K562 (cell line): ENCODE measurements at regions not wholly inside any gene's neighbourhood (a gene's known extent, or its start where the extent isn't known, plus 50 kb on each side); places are given as distances from the start of the nearest gene placed in this dataset.

Experiments used
- ATAC-seq: fragments of 200-7000 bp; cut with Tn5 transposase; 3 replicates; pipeline ENCODE4 v1.9.1; 2020; ENCODE audit warnings: moderate library complexity
- BruUV-seq: library from RNA; stranded (reverse); fragments of 400-500 nt; replicated peaks from 2 replicates; lab custom pipeline; 2021; lab: Mats Ljungman, UMichigan
- CTCF ChIA-PET: fragments of 300-600 bp; formaldehyde crosslinking; extraction: SDS; loops from one replicate; lab custom pipeline; 2021; ENCODE audit warnings: low intra/inter-chr PET ratio; lab: Yijun Ruan, JAX
- POLR2A ChIA-PET: fragments of 300-600, 350-650 bp; sonication (Branson Sonifier 250); formaldehyde crosslinking; extraction: SDS; loops from one replicate; lab custom pipeline; 2021; ENCODE audit warnings: antibody characterized with exemption, inconsistent platforms; lab: Yijun Ruan, JAX
- DNase-seq, 4 experiments: peaks; one replicate each; pipeline versions ENCODE4 v3.0.0 to v3.0.0-alpha.2; 2011 to 2018; ENCODE audit warnings: low spot score in 3 of 4, mixed read lengths in 3 of 4; ENCODE audit errors: extremely low read depth in 1 of 4
- FAIRE-seq: peaks from 2 replicates; lab custom pipeline; 2011; peaks lifted over from hg19 to GRCh38; lab: Jason Lieb, UNC
- H2AFZ ChIP-seq: 2 replicates; pipeline ENCODE4 v1.6.0; 2011; ENCODE audit warnings: low read depth, low read length, control low read depth, inconsistent platforms
- H3K27ac ChIP-seq: fragments of 200-600 bp; 3 replicates; pipeline ENCODE4 v1.8.0; 2011; ENCODE audit warnings: low read depth, mild to moderate bottlenecking, control low read depth, inconsistent platforms, low read length, moderate library complexity, mixed read lengths; ENCODE audit errors: extremely low read depth
- H3K27me3 ChIP-seq, 2 experiments: fragments of 300-600 bp in 1 of 2; 2 replicates in 1 of 2; 3 replicates in 1 of 2; pipeline versions ENCODE4 v1.6.0 to v1.8.0; 2011; ENCODE audit warnings: inconsistent platforms in 2 of 2, low read length in 2 of 2, mild to moderate bottlenecking in 1 of 2, mixed read lengths in 1 of 2, moderate library complexity in 1 of 2; ENCODE audit not compliant: control insufficient read depth in 2 of 2, insufficient read depth in 2 of 2
- H3K36me3 ChIP-seq: fragments of 300-600 bp; 3 replicates; pipeline ENCODE4 v1.8.0; 2011; ENCODE audit warnings: mild to moderate bottlenecking, low read length, inconsistent platforms; ENCODE audit not compliant: control insufficient read depth, insufficient read depth
- H3K4me1 ChIP-seq, 2 experiments: fragments of 200-600 bp in 1 of 2; replicated peaks in 1 of 2; 2 replicates in 1 of 2; 3 replicates in 1 of 2; pipeline versions ENCODE4 v1.5.1 to v1.8.0; 2011; ENCODE audit warnings: inconsistent platforms in 2 of 2, low read length in 2 of 2, mild to moderate bottlenecking in 1 of 2, mixed read lengths in 1 of 2, moderate library complexity in 1 of 2; ENCODE audit not compliant: control insufficient read depth in 2 of 2, insufficient read depth in 2 of 2
- H3K4me2 ChIP-seq: 2 replicates; pipeline ENCODE4 v1.6.1; 2011; ENCODE audit warnings: low read length, control low read depth, inconsistent platforms, mixed read lengths; ENCODE audit not compliant: insufficient read depth
- H3K4me3 ChIP-seq: fragments of 200-600 bp; sonication (generic), shearing (Covaris generic); 2 replicates; pipeline ENCODE4 v1.5.1; 2016; ENCODE audit warnings: control low read depth, inconsistent platforms
- H3K79me2 ChIP-seq: fragments of 200-600 bp; 3 replicates; pipeline ENCODE4 v1.8.0; 2011; ENCODE audit warnings: low read length, inconsistent platforms; ENCODE audit not compliant: control insufficient read depth, insufficient read depth
- H3K9ac ChIP-seq, 2 experiments: 2 replicates each; pipeline versions ENCODE4 v1.6.0 to v1.6.1; 2011; ENCODE audit warnings: low read depth in 2 of 2, low read length in 2 of 2, control low read depth in 1 of 2, inconsistent platforms in 1 of 2, mild to moderate bottlenecking in 1 of 2, mixed read lengths in 1 of 2; ENCODE audit not compliant: insufficient read depth in 1 of 2
- H3K9me1 ChIP-seq: one replicate; pipeline ENCODE4 v1.6.0; 2011; ENCODE audit warnings: inconsistent platforms, mild to moderate bottlenecking, low read length, moderate library complexity; ENCODE audit not compliant: control insufficient read depth, insufficient read depth
- H3K9me3 ChIP-seq: replicated peaks from 2 replicates; pipeline ENCODE4 v1.5.1; 2011; ENCODE audit warnings: low read depth, low read length, inconsistent platforms; ENCODE audit not compliant: control insufficient read depth, insufficient read depth
- H4K20me1 ChIP-seq: replicated peaks from 2 replicates; pipeline ENCODE4 v1.6.1; 2011; ENCODE audit warnings: low read length, inconsistent platforms, mixed read lengths; ENCODE audit not compliant: control insufficient read depth, insufficient read depth
- ARID1B ChIP-seq: fragments of 450-650 bp; IDR thresholded peaks from 2 replicates; pipeline ENCODE4 v1.6.1; 2016; ENCODE audit warnings: antibody characterized with exemption, mild to moderate bottlenecking, inconsistent platforms
- FOXA3 ChIP-seq, 2 experiments: fragments of 450-650 bp in 1 of 2; sonication (generic) in 1 of 2; formaldehyde crosslinking; IDR thresholded peaks in 1 of 2; conservative IDR thresholded peaks in 1 of 2; 2 replicates each; pipeline versions ENCODE4 v1.4.0 to v1.8.0; 2020 to 2022; ENCODE audit warnings: mild to moderate bottlenecking in 2 of 2, missing genetic modification reagents in 1 of 2
- KLF6 ChIP-seq: fragments of 250-450 bp; sonication (Bioruptor Pico); IDR thresholded peaks from 2 replicates; pipeline ENCODE4 v1.4.0; 2020; ENCODE audit warnings: mild to moderate bottlenecking, moderate library complexity, borderline replicate concordance
- LEF1 ChIP-seq: fragments of 450-650 bp; IDR thresholded peaks from 2 replicates; pipeline ENCODE4 v1.6.1; 2016; ENCODE audit warnings: mild to moderate bottlenecking
- MTF1 ChIP-seq: fragments of 250-450 bp; sonication (Bioruptor Pico); IDR thresholded peaks from 2 replicates; pipeline ENCODE4 v1.9.0; 2021; ENCODE audit warnings: moderate library complexity, mild to moderate bottlenecking, inconsistent platforms, borderline replicate concordance
- MYNN ChIP-seq, 2 experiments: sonication (generic); formaldehyde crosslinking in 1 of 2; IDR thresholded peaks; 2 replicates each; pipeline versions ENCODE4 v1.5.0 to v1.6.1; 2016 to 2020; ENCODE audit warnings: antibody characterized with exemption in 1 of 2, missing genetic modification reagents in 1 of 2
- NELFE ChIP-seq: IDR thresholded peaks from 2 replicates; pipeline ENCODE4 v1.6.1; 2011; ENCODE audit warnings: mild to moderate bottlenecking; ENCODE audit not compliant: insufficient read depth, insufficient read length
- NR2C1 ChIP-seq, 2 experiments: fragments of 450-650 bp; IDR thresholded peaks; 2 replicates each; pipeline ENCODE4 v1.6.1; 2017; ENCODE audit warnings: mild to moderate bottlenecking in 2 of 2, antibody characterized with exemption in 1 of 2, inconsistent platforms in 1 of 2, missing compliant biosample characterization in 1 of 2, missing genetic modification characterization in 1 of 2
- PRMT5 ChIP-seq: sonication (generic); formaldehyde crosslinking; IDR thresholded peaks from 2 replicates; pipeline ENCODE4 v1.5.0; 2020; ENCODE audit warnings: missing genetic modification reagents
- RB1 ChIP-seq: fragments of 450-650 bp; IDR thresholded peaks from 2 replicates; pipeline ENCODE4 v1.6.1; 2017; ENCODE audit warnings: low read depth, mild to moderate bottlenecking
- ZNF143 ChIP-seq: sonication (generic); formaldehyde crosslinking; IDR thresholded peaks from 2 replicates; pipeline ENCODE4 v1.9.0; 2022; ENCODE audit warnings: mild to moderate bottlenecking, missing genetic modification reagents
- ZNF263 ChIP-seq: sonication (generic); formaldehyde crosslinking; IDR thresholded peaks from 2 replicates; pipeline ENCODE4 v1.8.0; 2022; ENCODE audit warnings: mild to moderate bottlenecking, missing genetic modification reagents, borderline replicate concordance
- ZNF830 ChIP-seq: fragments of 250-450 bp; sonication (Bioruptor Pico); IDR thresholded peaks from 2 replicates; pipeline ENCODE4 v1.5.0; 2021; ENCODE audit warnings: mild to moderate bottlenecking
- WGBS: fragments of 100-300 bp; shearing (Covaris generic); methylation state at CpG from one replicate; pipeline ENCODE4 v1.1.6; 2016; ENCODE audit warnings: low coverage, mixed read lengths; ENCODE audit not compliant: insufficient coverage; ENCODE audit errors: missing lambda C conversion rate; 5-methylcytosine and 5-hydroxymethylcytosine counted together
- in situ Hi-C: fragments of 300-500 bp; cut with MboI; formaldehyde crosslinking; loops from 4 replicates; pipeline ENCODE4 v1.15.0; 2018; ENCODE audit warnings: inconsistent platforms, mixed read lengths
- intact Hi-C: fragments of 100-400 bp; cut with micrococcal nuclease; formaldehyde crosslinking; loops from 2 replicates; pipeline ENCODE4 v1.14.2; 2022
- TF ChIP-seq, protein P1 (sequence below): fragments of 450-650 bp; IDR thresholded peaks from 2 replicates; pipeline ENCODE4 v1.6.1; 2016; ENCODE audit warnings: antibody characterized with exemption
- TF ChIP-seq, protein P2 (sequence below): fragments of 250-450 bp; sonication (Bioruptor Pico); IDR thresholded peaks from 2 replicates; pipeline ENCODE4 v1.8.0; 2021; ENCODE audit warnings: borderline replicate concordance, mild to moderate bottlenecking, moderate library complexity; ENCODE audit not compliant: poor library complexity, severe bottlenecking
- TF ChIP-seq, protein P3 (sequence below): fragments of 250-450 bp; sonication (Bioruptor Pico); IDR thresholded peaks from 2 replicates; pipeline ENCODE4 v1.5.0; 2021
- TF ChIP-seq, protein P4 (sequence below): IDR thresholded peaks from 2 replicates; pipeline ENCODE4 v1.6.1; 2011; ENCODE audit not compliant: insufficient read length; ENCODE audit errors: extremely low read depth
- TF ChIP-seq, protein P5 (sequence below): sonication (generic); formaldehyde crosslinking; IDR thresholded peaks from 2 replicates; pipeline ENCODE4 v1.8.0; 2022; ENCODE audit warnings: mild to moderate bottlenecking, missing genetic modification reagents

DNA sequence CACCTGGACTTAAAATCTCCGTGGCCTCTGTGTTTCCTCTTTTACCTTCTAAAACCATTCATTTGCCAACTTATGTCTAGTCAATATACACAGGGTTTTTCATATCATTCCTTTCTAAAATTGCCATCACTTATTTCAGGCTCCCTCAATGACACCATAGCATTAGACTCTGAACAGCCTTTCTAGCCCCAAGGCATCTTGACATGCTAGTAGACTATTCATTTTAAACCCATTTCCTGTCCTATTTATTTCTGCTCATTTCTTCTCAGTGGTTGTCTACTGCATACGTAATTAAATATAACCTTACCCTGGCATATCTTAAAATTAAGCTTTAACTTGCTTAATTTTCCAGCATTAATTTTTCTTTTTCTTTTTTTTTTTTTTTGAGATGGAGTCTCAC, 83.2 kb downstream of the PHAX start:
- Histone ChIP-seq H3K9me1 (no peaks in the 10 kb centered on the region), H3K9me3 (no peaks in the 10 kb centered on the region), H3K4me3 (no peak overlapping the region), H2AFZ (no peak overlapping the region), H3K4me1 (peaks cover 20 to 29% of the 10 kb centered on the region in 2 experiments), H3K36me3 (no peaks in the 10 kb centered on the region), H3K4me2 (no peak overlapping the region), H3K27me3 (no peaks in the 10 kb centered on the region), H4K20me1 (no peaks in the 10 kb centered on the region), H3K9ac (no peak overlapping the region), H3K79me2 (no peaks in the 10 kb centered on the region), H3K27ac (no peak overlapping the region)
- intact Hi-C loops (no loop called here), in situ Hi-C loops (no loop called here)
- ATAC-seq, result no peak
- ChIA-PET POLR2A (interaction anchor here (1.4 kb wide), 1 partner anchor 114 kb away, joined by 3 read pairs; no protein-coding TSS in a partner anchor), CTCF (interaction anchor here (0.7 kb wide), 1 partner anchor 30 kb away, joined by 4 read pairs; no protein-coding TSS in a partner anchor)
- DNase-seq, result no peak
- WGBS, result 80% methylated on average over 2 of the region's 2 CpGs
- FAIRE-seq, result no peak
- BruUV-seq, result no TSS peak
- TF ChIP-seq, protein P1, sequence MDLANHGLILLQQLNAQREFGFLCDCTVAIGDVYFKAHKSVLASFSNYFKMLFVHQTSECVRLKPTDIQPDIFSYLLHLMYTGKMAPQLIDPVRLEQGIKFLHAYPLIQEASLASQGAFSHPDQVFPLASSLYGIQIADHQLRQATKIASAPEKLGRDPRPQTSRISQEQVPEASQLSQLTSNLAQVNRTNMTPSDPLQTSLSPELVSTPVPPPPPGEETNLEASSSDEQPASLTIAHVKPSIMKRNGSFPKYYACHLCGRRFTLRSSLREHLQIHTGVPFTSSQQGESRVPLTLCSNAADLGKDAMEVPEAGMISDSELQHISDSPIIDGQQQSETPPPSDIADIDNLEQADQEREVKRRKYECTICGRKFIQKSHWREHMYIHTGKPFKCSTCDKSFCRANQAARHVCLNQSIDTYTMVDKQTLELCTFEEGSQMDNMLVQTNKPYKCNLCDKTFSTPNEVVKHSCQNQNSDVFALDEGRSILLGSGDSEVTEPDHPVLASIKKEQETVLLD, result no peak
- no peak for TF ChIP-seq NELFE
- TF ChIP-seq ZNF830 (CRISPR knock-in tag), result no peak
- TF ChIP-seq RB1, result no peak
- TF ChIP-seq, protein P2, sequence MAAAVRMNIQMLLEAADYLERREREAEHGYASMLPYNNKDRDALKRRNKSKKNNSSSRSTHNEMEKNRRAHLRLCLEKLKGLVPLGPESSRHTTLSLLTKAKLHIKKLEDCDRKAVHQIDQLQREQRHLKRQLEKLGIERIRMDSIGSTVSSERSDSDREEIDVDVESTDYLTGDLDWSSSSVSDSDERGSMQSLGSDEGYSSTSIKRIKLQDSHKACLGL (CRISPR knock-in tag), result no peak
- no peak for TF ChIP-seq ZNF143 (CRISPR knock-in tag)
- TF ChIP-seq NR2C1 (IDR thresholded peaks at IDR 0.05), result no peak
- TF ChIP-seq NR2C1 (tag; IDR thresholded peaks at IDR 0.05), result no peak
- TF ChIP-seq, protein P3, sequence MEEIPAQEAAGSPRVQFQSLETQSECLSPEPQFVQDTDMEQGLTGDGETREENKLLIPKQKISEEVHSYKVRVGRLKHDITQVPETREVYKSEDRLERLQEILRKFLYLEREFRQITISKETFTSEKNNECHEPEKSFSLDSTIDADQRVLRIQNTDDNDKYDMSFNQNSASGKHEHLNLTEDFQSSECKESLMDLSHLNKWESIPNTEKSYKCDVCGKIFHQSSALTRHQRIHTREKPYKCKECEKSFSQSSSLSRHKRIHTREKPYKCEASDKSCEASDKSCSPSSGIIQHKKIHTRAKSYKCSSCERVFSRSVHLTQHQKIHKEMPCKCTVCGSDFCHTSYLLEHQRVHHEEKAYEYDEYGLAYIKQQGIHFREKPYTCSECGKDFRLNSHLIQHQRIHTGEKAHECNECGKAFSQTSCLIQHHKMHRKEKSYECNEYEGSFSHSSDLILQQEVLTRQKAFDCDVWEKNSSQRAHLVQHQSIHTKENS (CRISPR knock-in tag), result no peak
- TF ChIP-seq, protein P4, sequence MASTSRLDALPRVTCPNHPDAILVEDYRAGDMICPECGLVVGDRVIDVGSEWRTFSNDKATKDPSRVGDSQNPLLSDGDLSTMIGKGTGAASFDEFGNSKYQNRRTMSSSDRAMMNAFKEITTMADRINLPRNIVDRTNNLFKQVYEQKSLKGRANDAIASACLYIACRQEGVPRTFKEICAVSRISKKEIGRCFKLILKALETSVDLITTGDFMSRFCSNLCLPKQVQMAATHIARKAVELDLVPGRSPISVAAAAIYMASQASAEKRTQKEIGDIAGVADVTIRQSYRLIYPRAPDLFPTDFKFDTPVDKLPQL, result no peak
- no peak for TF ChIP-seq ARID1B
- no peak for TF ChIP-seq FOXA3 (CRISPR knock-in tag; conservative IDR thresholded peaks at IDR 0.05 in 1 of 2, IDR thresholded peaks at IDR 0.05 in 1 of 2)
- TF ChIP-seq LEF1, result no peak
- TF ChIP-seq, protein P5, sequence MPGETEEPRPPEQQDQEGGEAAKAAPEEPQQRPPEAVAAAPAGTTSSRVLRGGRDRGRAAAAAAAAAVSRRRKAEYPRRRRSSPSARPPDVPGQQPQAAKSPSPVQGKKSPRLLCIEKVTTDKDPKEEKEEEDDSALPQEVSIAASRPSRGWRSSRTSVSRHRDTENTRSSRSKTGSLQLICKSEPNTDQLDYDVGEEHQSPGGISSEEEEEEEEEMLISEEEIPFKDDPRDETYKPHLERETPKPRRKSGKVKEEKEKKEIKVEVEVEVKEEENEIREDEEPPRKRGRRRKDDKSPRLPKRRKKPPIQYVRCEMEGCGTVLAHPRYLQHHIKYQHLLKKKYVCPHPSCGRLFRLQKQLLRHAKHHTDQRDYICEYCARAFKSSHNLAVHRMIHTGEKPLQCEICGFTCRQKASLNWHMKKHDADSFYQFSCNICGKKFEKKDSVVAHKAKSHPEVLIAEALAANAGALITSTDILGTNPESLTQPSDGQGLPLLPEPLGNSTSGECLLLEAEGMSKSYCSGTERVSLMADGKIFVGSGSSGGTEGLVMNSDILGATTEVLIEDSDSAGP (CRISPR knock-in tag), result no peak
- no peak for TF ChIP-seq KLF6 (CRISPR knock-in tag)
- TF ChIP-seq PRMT5, result no peak
- no peak for TF ChIP-seq MTF1 (CRISPR knock-in tag)
- no peak for TF ChIP-seq ZNF263 (CRISPR knock-in tag)
- TF ChIP-seq MYNN (IDR thresholded peaks at IDR 0.05), result no peak
- no peak for TF ChIP-seq MYNN (CRISPR knock-in tag; IDR thresholded peaks at IDR 0.05)
